ENCODE measurements at regions not wholly inside any gene's neighbourhood (a gene's known extent, or its start where the extent isn't known, plus 50 kb on each side); places are given as distances from the start of the nearest gene placed in this dataset.

DNA sequence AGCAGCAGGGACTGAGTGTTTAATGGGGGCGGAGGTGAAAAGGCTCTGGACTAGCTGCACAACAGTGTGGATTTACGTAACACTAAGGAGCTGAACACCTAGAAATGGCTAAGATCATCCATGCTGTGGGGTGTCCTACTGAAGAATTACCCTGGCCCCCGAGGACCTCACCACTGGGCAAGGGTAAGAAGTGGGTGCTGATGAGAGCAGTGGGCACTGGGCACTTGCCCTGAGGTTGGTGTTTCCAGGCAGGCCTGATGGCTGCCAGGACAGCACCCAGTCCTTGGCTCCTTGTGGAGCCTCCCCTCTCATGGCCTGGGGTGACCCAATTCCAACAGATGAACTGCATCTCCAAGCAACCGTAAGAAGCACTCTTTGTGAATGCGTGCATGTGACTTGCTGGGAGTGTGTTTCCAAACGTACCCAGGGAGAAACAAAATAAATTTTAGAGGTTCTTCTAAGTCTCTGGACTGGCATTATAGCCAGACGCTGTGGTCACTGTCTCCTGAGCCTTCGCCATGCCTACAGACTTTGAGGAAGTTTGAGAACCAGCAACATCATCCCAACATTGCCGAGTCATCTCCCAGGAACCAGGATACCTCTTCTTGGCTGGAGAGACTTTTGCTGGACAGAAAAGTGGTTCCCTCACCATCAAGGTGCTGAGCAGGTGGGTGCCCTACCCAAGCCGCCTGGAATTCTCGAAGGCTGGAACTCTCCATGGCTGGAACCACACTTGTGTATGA is 245.9 kb downstream of the ERMARD start:
- DNase-seq (ENCODE audit: low read depth): no peak

GRCh38 chr6:169996378-169997051 is 245.1 kb downstream of the ERMARD start:
- DNase-seq (ENCODE audit: low read depth): no peak

DNA sequence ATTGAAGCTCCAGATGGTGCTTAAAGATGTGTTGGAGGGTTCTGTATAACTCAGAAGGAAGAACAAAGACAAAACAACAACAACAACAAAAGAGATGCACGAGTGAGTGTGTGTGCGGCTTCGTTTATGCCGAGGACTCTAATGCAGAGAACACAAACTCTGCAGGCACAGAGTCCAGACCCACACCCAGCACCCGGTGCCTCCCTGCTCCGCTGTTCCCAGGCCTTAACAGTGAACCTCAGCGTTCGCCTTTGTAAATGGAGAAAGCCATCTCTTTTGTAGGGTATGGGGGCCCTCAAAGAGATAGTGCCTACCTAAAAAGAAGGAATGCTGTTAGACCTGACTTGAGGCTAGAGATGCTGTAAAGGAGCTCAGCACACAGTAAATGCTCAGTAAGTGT is 243.3 kb downstream of the ERMARD start:
- no peak for DNase-seq (ENCODE audit: low read depth)

- no peak for DNase-seq (ENCODE audit: low read depth)
These were observed 242.5 kb downstream of the ERMARD start for GRCh38 chr6:169993861-169994481.

DNA sequence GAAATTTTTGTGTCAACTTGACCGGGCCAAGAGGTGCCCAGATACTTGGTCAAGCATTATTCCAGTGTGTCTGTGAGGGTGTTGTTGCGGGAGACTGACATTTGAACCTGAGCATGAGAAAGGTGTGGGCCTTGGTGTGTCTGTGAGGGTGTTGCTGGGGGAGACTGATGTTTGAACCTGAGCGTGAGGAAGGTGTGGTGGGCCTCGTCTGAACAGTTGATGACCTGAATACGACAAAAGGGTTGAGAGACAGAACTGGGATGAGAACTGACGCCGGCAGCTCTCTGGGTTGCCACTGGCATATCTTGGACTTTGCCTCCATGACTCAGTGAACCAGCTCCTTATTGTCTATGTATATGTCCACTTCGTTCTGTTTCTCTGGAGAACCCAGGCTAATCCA is 240.5 kb downstream of the ERMARD start:
- no peak for DNase-seq (ENCODE audit: low read depth)

DNA sequence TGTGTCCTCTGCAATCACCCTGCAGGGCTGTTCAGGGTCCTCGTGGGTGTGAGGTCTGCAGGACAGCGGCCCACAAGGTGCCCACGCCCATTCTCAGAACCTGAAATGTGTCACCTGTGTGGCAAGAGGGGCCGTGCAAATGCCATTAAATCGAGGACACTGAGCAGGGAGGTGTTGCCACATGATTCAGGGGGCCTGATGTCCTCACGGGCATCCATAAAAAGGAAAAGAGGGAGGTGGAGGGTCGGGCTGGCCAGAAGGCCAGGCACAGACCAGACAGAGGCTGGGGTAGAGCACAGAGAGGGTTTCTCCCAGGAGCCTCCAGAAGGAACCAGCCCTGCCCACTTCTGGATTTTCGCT is 239.6 kb downstream of the ERMARD start:
- no peak for DNase-seq (ENCODE audit: low read depth)

DNA sequence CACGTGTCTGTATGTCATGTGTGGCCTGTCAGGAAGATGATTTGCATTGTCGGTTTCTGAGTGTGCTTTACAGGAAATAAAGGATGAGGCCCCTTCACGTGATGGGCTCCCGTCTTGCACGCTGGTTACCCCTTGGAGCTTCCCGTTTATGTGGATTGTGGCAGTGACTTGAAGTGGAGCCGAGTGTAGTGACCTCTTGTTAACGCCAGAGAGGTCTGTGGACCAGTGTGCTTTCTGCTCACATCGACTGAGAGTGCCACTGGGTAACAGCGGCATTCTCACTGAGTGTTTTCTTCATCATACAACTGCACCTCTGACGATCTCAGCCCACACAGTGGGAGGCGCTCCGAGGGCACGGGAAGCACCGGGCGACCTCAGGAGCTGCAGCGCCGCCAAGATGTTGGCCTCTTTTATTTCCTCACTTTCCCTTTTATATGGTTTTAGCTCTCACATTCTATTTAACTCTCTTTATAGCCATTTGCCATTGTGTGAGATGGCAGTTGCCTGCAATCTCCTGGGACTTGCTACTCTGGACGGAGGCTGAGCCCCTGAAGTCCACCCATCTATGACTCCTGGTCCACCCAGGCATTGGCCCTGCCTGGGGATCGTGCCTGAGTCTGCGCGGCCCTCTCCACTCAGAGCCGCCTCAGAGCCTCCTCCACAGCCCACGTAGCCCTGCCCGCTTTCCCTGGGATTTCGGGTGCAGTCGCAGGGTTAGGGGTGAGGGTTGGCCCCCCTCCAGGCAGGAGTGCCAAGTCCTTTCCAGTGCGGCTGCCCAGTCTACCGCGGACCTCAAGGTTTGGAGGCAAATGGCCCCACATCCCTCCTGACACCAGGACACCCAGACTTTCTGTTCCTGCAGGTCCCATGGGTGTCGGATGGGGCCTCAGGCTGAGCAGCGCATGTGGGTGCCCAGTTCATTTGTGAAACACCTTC is 238.9 kb downstream of the ERMARD start:
- DNase-seq (ENCODE audit: low read depth): peak; percentile 31

DNA sequence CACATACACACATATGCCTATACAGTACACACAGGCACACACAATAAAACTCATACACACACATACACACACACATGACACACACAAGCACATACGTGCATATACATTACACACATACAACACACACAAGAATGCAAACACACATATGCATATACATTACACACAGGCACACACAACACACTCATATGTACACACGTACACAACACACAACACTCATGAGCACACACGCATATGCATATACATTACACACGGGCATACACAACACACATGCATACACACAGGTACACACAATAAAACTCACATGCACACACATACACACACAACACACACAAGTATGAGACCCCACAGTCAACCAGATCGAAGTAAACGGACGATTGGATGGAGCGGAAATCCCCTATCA is 238.2 kb downstream of the ERMARD start:
- DNase-seq (ENCODE audit: low read depth): no peak

- no peak for DNase-seq (ENCODE audit: low read depth)
These were observed 237.5 kb downstream of the ERMARD start for GRCh38 chr6:169988769-169989550.

DNA sequence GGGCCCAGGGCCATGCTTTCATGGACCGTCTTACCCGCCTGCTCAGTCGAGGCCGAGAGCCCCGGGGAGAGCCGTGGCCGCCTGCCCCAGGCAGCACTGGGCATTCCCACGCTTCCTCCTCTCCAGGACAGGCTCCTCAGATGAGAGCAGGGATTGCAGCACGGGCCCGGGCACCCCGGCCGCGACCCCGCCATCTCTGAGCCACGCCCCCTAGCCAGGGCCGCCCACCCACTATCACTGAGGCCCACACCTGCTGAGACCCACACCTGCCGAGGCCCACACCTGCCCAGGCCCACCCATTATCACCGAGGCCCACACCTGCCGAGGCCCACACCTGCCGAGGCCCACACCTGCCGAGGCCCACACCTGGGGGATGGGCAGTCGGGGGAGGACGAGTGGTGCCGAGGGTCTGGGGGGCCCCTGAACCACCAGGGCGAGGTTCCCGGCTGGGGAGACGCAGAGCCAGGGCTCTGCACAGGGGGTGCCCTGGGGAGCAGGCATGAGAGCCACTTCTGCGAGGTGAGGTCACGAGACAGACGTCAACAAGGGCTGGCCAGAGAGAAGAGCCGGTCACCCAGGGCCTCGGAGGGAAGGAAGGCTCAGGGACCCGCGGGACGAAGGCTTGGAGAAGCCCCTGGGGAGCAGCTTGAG is 235.6 kb downstream of the ERMARD start:
- no peak for DNase-seq (ENCODE audit: low read depth)

DNA sequence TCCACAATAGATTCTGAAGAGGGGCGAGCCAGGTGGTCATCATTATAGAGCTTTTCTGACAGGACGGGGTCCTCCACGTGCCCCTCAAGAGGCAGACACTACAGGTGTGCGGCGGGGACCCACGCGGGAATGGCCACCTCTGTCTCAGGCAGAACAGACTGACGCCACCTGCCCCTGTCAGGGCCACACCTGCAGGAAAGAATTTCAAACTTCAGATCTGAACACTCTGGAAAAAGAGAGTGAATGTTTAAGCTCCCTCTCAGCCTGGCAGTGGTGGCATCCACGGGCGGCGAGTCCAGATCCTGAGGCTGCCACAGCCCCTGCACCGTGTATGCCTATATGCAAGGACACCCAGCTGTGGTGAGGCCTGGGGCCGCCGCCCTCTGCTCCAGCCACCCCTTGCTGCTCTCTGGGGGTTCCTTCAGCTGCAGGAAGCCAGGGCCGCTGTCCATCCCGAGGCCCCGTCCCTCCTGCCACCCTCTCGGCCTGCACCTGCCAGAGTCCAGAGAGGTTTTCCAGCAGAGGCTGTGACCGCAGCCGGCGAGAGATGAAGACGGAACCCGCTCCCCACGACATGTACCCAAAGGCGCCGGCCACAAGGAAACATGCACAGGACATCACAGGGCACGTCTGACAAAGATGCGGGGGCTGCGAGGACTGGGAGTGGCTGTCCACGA is 234.9 kb downstream of the ERMARD start:
- no peak for DNase-seq (ENCODE audit: low read depth)

- no peak for DNase-seq (ENCODE audit: low read depth)
These were observed 233.9 kb downstream of the ERMARD start for GRCh38 chr6:169985121-169986015.

DNA sequence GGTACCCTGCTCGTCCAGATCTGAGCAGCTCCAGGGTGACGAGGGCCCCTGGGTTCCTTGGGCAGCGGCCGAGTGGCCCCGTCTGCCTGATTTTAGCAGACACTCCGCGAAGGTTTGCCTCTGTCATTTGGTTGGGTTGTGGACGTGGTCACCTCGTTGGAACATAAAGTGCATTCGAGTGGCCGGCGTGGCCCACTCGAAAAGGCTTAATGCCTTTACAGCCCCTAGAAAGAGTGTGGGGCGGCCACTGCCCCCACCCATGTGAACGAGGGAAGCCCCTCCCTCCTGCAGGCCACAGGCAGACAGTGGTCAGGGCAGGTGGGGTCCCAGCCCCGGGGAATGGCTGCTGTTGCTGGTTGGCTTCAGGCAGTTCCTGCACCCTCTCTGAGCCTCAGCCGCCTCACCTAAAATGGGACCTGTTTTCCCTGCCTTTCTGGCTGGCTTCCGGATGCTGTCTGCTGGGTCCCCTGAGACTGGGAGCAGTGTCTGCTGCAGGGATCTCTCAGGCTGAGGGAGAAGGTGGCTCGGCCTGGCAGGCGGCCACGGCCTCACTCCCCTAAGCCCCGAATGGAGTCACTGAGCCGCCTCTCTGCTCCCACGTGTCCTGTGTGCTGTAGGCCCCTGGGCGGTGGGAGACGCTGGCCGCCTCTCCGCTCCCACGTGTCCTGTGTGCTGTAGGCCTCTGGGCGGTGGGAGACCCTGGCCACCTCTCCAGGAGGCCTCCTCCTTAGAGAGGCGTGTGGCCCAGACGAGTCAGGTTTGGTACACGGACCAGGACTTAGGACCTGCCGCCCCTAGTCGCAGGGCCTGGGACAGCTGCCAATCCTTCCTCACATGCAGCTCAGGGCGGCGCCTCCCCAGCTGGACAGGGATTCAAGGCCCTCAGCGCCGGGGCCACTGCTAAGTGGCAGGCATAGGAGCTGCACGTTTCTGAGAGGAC is 233.0 kb downstream of the ERMARD start:
- DNase-seq (ENCODE audit: low read depth): no peak

GRCh38 chr6:169983651-169984050 is 232.2 kb downstream of the ERMARD start:
- no peak for DNase-seq (ENCODE audit: low read depth)

DNA sequence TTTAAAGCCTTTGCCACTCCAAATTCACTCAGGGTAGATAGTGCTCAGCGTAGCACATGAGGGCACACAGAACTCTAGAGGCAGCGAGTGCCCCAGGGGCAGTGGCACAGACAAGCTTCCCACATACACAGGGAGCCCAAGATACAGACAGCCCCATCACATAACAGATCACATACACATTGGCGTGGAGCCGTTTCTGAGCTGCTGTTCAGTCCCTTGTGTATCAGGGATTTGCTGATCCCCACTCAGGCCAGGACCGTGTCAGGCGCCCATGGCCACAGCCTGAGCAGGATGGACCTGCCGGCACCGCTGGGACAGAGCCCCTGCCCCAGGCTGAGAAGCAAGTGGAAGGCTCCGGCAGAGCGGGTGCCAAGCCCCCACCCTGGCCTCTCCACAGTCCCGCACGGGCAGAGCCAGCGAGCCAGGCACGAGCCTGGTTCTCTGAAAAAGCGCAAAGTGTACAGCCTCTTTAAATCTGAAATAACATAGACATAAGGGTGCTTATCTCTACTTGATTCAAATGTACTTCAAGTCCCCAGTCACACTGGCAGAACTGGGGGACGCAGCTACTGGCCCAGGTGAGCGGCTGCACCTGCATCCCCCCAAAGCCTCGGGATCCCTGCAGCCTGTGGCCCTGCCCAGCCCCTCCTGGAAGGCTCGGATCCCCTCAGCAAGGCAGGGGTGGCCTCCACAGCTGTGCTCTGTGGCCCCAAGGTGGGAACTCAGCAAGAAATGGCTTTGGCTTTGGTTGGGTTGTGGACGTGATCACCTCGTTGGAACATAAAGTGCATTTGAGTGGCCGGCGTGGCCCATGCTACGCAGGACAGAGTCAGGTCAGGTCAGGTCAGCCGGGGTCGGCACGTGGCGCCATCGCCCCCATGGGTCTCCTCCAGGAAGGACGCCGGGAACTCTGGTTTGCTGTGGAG is 231.3 kb downstream of the ERMARD start:
- no peak for DNase-seq (ENCODE audit: low read depth)

DNA sequence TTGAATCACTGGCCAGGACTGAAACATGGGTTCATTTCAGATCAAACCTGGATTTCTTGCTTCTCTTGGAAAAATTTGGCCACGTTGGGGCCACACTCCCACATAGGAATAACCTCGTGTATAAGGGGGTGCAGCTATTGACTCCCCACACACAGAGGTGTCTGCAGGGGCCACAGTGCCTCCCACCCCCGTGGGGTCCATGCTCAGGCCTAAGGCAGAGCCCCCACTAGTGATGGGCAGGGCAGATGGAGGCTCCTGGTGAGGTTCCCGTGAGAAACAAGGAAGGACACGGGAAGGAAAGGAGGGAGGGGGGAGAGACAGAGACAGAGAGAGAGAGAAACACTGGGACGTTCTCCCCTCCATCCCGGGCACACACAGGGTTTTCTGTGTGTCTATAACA is 230.5 kb downstream of the ERMARD start:
- DNase-seq (ENCODE audit: low read depth): no peak

DNA sequence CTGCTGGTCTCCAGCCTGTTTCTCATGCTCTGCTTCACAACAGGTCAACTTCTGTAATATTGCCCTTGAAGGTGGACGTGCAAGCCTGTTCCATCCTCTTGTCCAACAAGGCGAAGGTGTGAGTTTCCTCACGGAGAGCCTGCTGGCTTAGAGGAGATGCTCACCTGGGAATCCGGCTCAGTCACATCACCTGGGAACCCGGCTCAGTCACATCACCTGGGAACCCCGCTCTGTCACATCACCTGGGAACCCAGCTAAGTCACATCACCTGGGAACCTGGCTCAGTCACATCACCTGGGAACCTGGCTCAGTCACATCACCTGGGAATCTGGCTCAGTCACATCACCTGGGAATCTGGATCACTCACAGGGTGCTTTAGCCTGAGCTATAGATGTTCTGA is 230.1 kb downstream of the ERMARD start:
- DNase-seq (ENCODE audit: low read depth): no peak

All from stimulated activated CD8-positive, alpha-beta memory T cell treated with anti-CD3 and anti-CD28 coated beads, Interleukin-4, amount 100 ng/mL, for 24 hours (primary cell).